DMS153 (cell line): ENCODE measurements at regions not wholly inside any gene's neighbourhood (a gene's known extent, or its start where the extent isn't known, plus 50 kb on each side); places are given as distances from the start of the nearest gene placed in this dataset.

Experiments used
- DNase-seq: peaks from one replicate; lab custom pipeline; 2025; lab: John Stamatoyannopoulos, UW

DNA sequence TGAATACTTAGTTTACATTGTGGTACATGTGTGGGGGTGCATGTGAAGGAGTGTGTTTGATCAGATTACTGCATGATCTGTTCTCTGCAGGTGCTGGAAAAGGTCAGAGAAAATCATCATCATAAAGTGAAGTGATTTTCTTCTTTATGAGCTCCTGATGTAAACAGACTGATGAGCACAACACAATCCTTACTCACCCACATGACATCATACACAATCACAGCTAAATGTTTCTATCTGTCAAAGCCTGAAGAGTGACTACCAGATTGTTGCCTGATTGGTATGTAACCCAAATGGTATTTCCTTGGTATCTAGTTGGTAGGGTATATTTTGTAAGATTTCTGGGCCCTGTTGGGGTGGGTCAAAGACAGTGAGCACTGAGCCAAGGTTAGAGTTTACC lies 270.8 kb downstream of the FOXG1 start:
- peak; percentile 86 for DNase-seq

DNA sequence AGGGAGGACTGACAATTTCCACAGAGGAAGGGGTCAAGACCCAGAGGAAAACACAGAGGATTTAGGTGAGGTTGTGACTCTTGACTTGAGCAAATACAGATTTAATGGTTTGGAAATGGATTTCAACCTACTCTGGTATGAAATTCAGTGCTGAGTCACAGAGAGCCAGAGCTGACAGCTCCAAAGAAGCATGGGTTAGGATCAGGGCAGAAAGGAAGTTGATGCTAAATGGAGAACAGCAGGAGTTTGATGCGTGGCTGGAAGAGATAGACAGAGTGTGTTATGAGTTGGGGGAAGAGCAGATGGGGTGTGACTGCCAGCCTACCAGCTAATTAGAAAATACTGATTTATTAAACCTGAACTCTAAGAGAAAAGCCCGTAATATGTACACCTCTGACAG lies 272.6 kb downstream of the FOXG1 start:
- peak; percentile 16 for DNase-seq

DNA sequence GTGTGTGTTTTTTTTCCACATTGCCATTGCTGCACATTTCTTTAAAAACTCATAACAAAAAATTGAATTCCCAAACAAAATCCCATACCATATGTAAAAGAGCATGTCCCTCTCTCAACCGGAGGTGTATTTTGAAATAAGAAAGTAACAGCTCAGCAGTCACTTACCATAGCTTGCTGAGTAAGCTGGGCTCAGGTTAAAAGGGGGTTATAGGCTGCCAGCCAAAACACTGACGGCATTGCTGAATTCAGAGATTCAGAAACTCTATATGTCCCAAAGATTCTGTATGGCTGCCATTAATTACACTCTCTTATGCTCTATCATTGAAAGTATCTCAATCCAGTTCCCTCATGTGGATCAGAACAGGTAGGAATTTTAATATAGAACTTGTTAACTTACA lies 276.0 kb downstream of the FOXG1 start:
- DNase-seq = no peak

DNA sequence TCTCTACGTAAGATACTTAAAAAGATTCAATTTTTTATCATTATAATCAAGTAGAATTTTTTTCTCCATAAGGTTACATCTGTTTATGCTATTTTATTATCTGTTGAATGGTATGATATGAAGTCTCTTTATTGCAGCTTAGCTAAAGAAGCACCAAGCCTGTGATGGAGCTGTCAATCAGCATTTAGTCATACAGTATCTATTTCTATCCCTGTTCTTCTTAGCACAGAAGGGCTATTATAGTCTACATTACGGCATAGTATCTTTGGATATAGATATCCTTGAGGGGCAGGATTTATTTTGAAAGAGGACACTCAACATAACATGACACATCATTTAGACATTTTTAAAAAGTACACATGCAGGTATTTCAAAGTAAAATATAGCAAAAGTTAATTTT lies 277.1 kb downstream of the FOXG1 start:
- no peak for DNase-seq

DNA sequence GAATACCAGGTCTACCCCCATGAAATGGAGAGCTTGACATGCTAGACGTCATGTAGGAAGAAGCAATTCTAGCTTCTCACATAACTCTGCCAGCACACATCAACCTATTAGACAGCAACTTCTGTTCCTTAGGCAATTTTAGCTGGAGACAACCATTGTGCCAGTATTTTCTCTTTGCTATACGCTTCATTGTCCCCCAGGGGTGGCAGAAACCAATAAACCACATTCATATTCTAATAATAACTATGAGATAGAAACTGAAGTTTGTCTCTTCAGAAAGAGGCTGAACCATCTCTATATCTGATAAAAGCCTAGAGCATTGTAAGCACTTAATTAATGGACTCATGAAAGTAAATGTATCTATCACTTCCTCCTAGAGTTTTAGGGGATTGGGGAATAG lies 278.6 kb downstream of the FOXG1 start:
- no peak for DNase-seq

DNA sequence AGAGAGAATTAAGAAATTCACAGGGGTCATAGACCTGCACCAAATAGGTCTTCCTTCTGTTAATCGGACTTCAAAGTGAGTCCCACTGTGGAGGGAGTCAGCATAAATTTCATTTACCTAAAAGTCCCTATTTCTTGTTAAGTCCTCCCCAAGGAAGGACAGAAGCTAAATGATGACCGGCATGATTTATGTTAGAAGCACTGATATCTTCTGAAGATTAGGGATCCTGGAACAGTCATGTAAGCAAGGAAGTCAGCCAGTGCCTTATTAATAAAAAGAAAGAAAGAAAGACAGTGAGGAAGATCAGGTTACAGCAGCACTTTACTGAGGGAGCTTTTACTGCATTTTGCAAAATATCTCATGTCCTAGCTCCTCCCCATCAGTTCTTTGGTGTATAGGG lies 287.5 kb downstream of the FOXG1 start:
- DNase-seq = no peak

DNA sequence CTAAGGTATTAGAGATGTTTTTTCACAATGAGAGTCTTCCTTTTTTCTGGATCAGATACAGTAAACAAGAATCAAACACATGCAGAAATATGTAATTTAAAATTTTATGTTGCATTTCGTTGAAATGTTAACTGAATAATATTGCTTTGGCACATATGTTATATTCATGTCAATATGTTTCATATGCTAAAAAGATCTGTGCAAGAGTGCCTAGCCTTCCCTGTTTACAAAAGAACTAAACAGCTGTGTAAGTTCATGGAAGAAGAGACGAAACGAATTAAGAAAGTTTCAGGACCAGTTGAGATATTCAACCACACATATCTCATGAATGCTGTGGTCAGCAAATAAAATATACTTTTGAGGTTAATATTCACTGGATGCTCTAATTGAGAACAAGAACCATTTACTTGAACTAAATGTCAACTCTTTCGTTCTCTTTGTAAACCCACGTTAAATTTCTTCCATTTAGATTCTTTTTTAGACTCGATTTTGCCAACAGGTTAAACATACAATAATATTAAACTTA lies 289.5 kb downstream of the FOXG1 start:
- DNase-seq = no peak

DNA sequence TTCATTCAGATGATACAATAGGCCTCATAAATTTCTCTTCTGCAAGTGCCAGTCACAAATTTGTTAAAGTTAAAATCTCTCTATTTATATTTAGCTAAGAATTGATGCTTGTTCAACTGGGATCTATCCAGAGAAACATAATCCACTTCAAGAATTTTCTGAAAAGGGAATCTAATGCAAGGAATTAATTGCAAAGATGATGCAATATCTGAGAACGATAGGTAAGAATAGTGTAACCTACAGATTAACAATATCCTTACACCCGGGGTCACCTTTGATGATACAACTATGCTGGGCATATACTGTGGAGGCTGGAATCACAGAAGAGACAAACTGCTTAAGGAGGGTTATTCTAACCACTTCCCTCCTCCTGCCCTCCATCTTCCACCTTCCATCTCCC lies 295.1 kb downstream of the FOXG1 start:
- no peak for DNase-seq

DNA sequence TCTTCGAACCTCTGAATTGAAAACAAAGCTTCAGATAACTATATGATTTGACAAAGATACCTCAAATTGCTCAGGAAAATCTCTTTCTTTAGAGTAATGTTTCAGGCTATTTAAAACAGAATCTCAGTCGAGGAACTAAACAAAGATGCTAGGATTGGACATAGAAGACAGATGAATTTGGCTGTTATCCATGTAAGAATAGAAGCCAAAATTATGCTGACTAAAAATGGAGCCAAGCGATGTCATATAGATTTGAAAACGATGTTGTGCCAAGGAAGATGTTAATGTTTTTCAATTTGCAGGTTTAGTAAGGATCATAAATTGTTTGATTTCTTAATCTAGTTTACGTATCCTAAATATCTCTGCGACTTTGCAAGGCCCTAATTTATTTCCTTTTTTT lies 295.9 kb downstream of the FOXG1 start:
- DNase-seq = no peak

DNA sequence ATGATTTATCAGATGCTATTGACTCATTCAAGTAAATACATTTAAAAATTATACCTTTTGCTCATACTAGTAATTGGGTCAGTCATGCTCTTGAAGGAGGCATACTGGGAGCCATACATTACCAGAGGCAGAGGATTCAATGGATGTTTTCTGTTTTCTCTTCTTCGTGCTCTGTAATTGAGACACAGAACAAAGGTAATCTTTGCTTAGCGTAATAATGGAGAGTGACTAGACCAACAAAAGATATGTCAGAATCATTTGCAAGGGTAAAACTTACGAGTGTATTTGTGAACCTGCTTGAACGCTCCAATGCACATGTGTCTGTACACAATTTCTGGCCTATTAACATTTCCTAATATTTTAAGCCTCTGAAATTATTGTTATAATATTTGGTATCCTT lies 296.4 kb downstream of the FOXG1 start:
- no peak for DNase-seq

DNA sequence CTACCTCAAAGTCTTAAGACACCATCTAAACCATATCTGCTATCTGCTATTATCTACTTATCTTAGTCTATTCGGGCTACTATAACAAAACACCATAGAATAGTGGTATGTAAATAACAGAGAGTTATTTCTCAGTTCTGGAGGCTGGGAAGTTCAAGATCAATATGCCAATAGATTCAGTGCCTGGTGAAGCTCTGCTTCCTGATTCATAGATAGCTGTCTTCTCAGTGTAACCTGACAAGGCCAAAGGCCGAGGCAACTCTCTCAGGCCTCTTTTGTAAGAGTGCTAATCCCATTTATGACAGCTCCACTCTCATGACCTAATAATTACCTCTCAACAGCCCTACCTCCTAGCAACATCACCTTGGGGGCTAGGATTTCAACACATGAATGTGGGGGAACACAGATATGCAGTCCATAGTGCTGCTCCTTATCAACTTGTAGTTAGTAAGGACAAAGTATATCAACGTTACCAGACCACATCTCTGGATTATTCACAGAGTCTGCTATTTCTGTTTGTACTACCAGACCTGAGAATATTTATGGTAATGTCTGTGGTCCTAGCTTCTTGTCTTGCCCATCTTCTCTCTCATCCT lies 297.8 kb downstream of the FOXG1 start:
- DNase-seq = no peak

DNA sequence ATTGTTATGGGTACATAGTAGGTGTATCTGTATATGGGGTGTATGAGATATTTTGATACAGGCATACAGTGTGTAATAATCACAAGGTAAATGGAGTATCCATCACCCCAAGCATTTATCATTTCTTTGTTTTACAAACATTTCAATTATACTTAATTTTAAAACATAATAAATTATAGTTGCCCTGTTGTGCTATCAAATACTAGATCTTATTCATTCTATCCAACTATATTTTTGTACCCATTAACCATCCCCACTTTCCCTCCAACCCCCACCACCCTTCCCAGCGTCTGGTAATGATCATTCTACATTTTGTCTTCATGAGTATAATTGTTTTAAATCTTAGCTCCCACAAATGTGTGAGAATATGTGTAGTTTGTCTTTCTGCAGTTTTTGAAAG lies 302.6 kb downstream of the FOXG1 start:
- no peak for DNase-seq

DNA sequence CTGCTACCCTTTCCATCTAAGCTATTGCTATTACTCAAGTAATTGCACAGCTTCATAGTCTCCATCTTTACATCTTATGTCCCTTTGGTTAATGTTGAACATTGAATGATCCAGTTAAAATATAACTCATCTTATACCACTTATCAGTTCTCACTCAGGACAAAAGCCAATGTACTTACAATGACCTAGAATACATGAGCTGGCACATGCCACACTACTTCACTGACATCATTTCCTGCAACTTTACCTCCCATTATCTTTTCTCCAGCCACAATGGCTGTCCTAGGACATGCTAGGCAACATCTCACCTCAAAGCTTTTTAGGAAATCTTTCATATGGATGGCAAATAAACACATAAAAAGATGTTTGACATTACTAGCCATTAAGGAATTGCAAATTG lies 309.2 kb downstream of the FOXG1 start:
- peak; percentile 69 for DNase-seq

DNA sequence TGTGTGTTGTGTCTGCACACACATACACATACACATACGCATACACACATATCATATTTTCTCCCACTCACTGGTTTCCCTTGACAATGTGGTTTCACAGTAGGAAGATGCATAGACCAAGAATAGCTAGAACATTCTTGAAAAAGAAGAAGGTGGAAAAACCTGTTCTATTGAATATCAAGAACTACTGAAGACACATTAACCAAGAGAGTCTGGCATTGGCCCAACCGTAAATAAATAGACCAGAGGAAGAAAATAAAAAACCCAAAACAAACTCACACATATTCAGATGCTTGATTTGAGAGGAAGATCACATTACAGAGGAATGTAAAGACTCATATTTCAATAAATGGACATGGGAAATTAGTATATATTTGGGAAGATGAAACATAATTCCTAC lies 311.3 kb downstream of the FOXG1 start:
- DNase-seq = no peak

DNA sequence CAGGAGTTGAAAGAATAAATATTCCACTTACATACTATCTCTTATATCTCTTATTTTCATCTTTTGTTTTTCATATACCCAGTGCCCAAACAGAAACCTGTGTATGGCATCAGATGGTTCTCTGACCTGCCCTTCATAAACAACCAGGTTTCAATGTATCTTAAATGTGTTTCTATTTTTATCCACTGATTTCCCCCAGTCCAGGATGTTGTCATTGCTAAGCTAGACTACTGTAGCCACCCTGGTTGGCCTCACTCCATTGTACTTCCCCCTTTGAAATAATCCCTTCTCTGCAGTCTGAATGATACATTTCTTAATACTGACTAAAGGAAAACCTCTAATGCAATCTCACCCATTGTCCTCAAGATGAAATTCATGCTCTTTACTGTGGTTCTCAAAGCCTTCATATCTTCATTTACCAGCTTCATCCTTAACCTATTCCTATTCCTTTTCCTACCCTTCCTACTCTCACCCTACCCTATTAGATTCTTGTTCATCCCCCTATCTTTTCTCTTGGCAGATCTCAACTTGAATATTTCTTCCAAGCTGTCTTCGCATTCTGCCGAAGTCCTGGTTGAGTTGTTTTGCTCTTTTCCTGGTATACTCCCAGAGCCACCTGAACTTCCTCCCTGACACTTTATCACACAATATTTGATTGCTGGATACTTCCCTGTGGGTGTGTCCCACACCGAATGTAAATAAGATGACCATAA lies 312.4 kb downstream of the FOXG1 start:
- peak; percentile 7 for DNase-seq

DNA sequence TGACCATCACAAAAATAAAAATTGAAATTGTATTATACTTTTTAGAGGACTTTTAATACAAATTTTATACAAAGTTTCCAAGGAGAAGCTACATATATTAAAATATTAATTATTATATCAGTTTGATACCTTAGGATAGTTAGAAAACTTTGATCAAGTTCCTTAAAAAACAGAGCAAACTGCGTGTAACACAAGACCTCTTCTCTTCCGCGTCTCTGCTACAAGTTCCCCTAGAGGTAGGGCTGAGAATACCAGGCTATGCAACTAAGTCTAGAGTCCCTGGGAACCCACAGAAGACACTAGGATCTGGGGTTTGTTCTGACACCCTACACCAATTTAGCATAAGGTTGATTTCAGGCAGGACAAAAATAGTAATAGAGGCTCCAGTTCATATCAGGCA lies 319.0 kb downstream of the FOXG1 start:
- no peak for DNase-seq

DNA sequence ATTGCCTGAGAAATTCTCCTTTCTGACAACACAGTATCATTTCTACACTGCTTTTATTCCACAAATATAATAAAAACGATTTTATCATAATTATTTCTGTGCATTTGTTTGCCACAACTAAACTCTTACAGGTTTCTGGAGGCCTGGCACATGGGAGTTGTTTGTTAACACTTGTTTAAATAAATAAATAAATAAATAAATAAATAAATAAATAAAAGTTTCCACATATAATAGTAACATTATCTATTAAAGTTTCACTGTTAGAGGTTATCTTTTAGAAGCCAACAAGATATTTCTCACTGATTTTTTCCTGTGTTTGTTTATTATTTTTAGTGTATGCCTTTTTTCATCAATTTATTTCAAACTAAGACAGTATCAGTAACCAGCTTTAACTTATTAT lies 323.3 kb downstream of the FOXG1 start:
- no peak for DNase-seq

DNA sequence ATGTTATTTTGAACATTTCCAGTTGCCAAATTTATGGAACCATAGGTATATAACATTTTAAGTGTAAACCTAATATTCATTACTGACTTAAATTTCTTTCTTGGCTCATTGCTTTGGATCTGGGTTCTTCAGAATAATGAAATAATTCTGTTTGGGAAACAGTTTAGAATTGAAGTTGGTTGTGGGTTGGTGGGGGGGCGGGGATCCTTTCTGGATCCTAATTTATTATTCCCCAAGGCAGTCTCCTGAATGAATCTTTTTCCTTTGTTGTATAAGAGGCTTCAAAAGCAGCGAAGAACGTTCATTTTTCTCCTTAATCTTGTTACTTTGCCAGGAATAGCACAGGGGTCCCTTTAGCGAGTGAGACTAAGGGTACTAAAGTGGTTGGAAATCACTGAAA lies 325.5 kb downstream of the FOXG1 start:
- no peak for DNase-seq

DNA sequence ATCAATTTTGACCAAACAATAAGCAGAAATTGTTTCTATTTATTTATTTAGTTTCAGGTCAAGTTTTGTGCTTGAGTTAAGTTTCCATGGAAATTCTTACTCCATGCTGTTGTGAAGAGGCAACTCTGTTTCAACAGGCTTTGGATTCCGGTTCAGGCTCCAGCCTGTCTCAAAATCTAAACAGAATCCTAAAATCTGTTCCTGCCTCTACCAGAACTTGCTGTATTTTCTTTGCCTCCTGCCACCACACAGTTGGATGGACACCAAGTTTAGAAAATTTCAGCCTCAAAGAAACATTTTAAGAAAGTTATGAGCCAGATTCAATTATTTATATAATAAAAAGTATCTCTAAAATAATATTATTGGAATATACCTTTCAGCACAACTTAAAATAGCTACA lies 330.9 kb downstream of the FOXG1 start:
- DNase-seq = no peak

DNA sequence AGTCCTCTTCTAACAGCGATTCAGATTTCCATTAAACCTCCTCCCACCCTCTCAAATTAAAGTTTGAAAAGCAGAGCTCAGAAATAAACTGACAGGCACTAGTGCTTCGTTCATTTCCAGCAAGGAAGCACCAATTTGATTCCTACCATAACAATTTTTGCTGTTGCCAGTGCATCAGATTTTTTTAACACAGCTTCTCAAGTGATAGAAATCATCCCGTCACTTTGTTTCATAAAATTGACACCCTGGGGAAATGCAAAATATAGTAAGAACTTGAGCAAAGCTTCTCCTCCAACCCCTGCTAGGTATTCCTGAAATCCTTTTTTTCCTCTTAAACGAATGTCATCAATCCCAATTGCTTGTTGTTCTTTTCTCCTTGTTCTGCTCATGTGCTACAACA lies 332.1 kb downstream of the FOXG1 start:
- DNase-seq = no peak

DNA sequence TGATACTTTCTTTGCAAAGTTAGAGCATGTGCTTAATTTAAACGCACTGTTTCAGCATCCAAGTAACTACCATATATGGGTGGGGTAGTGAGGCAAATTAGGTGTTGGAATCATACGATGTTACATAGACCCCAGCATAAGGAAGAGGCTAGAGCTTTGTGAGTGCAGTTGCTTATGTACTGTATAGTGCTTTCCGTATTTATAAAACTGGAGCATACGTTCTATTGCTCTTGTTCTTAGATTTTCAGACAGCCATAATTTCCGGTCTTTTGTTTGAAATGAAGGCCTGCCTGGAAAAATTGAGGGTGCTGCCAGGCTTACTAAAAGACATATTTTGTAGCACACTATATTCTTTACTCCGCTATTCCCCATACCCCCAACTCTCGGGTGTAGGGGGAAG lies 335.7 kb downstream of the FOXG1 start:
- DNase-seq = no peak

DNA sequence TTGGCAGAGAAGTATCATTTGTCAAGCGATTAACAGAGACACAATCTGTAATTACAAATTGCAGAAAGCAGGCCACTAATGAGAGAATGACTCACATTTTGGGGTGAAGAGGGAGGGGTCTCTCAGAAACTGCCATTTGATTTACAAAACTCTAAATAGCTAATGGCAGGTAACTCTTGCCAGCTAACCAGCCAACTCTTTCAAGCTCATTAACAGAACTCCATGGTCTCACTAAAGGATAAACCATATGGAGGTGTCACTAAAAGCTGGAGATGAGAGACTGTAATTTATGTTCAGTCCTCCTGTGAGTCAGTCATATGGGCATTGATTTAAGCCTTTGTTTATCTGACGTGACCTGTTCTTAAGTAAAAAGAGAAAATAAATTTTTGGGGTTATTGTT lies 336.4 kb downstream of the FOXG1 start:
- DNase-seq = peak; percentile 40

DNA sequence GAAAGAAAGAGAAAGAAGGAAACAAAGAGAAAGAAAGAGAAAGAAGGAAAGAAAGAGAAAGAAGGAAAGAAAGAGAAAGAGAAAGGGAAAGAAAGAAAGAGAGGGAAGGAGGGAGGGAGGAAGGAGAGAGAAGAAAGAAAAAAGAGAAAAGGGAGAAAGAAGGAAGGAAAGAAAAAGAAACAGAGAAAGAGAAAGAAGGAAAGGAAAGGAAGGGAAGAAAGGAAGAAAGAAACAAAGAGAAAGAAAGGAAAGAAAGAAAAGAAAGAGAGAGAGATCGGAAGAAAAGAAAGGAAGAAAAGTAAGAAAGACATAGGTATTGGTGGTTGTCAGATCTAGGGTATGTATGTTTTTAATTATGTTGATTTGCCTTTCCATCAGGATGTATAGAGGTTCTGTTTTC lies 342.3 kb downstream of the FOXG1 start:
- DNase-seq = no peak

DNA sequence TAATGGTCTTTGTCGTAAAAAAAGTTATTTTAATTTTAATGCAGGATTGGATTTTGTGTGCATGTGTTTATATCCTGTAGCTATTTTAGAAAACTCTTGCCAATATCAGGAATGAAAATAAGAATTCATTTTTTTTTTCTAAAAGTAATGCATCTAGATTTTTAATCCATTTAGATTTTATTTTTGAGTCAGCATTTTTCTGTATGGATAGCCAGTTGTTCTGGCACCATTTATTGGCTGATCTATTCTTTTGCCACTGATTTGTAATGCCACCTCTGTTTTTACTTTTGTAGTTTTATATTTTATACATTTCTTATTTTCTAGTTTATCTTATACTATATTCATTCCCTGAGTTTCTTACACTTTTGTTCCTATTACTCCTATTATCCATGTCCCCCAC lies 343.0 kb downstream of the FOXG1 start:
- no peak for DNase-seq
